ENCODE measurements at regions not wholly inside any gene's neighbourhood (a gene's known extent, or its start where the extent isn't known, plus 50 kb on each side); places are given as distances from the start of the nearest gene placed in this dataset.

- H3K4me3 ChIP-seq, result no peak overlapping the region
- TF ChIP-seq, protein P1, sequence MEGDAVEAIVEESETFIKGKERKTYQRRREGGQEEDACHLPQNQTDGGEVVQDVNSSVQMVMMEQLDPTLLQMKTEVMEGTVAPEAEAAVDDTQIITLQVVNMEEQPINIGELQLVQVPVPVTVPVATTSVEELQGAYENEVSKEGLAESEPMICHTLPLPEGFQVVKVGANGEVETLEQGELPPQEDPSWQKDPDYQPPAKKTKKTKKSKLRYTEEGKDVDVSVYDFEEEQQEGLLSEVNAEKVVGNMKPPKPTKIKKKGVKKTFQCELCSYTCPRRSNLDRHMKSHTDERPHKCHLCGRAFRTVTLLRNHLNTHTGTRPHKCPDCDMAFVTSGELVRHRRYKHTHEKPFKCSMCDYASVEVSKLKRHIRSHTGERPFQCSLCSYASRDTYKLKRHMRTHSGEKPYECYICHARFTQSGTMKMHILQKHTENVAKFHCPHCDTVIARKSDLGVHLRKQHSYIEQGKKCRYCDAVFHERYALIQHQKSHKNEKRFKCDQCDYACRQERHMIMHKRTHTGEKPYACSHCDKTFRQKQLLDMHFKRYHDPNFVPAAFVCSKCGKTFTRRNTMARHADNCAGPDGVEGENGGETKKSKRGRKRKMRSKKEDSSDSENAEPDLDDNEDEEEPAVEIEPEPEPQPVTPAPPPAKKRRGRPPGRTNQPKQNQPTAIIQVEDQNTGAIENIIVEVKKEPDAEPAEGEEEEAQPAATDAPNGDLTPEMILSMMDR (IDR thresholded peaks at IDR 0.05), result no peak
- intact Hi-C loops (cut with DNase I; ENCODE audit: low total_unique reads), result no loop called here
- no peak for DNase-seq
- H3K27ac ChIP-seq, result no peak overlapping the region
- no peaks in the 10 kb centered on the region for H3K27me3 ChIP-seq
- no peaks in the 10 kb centered on the region for H3K4me1 ChIP-seq
- peaks cover 0 to 12% (median 0%) of the 10 kb centered on the region in 3 donors for H3K36me3 ChIP-seq
- no peaks in the 10 kb centered on the region for H3K9me3 ChIP-seq
These were observed 385.8 kb downstream of the KLF12 start for GRCh38 chr13:73748404-73748803.

DNA sequence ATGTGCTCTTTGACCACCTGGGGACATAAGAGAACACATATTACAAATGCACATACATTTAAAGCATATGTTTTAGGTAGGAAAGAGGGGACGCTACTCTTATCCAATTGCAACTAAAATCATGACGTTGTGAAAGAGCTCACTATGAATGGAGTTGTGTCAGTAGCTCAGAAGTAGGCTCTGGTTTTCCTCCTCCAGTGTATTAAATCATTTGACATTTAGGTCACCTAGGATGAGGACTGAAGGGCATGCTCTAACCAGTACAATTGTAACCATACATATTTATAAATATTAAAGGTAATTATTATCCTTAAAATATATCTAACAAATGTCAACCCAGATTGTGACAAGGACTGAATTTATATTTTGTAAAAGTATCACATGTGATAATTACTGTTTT lies 389.0 kb downstream of the KLF12 start:
- TF ChIP-seq, protein P1 (IDR thresholded peaks at IDR 0.05), result no peak
- Histone ChIP-seq H3K36me3 (peaks cover 0 to 12% (median 0%) of the 10 kb centered on the region in 3 donors), H3K27ac (no peak overlapping the region), H3K27me3 (no peaks in the 10 kb centered on the region), H3K4me3 (no peak overlapping the region), H3K4me1 (peaks cover 0 to 8% (median 0%) of the 10 kb centered on the region in 4 donors), H3K9me3 (no peaks in the 10 kb centered on the region)
- DNase-seq, result no peak
- intact Hi-C loops (cut with DNase I; ENCODE audit: low total_unique reads), result no loop called here

DNA sequence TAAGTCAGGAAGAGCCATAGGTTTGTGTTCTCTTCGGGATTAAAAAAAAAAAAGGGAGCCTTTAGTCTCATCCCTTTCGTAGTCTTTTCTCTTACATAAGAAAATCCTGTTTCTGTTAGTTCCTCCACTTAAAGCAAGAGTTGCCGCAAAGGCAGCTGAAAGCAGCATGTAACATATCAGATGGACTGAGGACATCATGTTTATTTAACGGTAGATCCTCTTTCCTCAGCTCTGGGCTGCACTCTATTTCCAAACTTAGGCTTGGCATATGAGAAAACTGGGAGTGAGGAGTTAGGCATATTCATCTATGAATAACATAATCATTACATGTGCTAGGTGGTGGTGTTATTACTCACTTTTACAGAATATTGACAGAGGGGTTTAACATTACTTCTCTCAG lies 391.2 kb downstream of the KLF12 start:
- Histone ChIP-seq H3K4me1 (peaks cover 0 to 8% (median 0%) of the 10 kb centered on the region in 4 donors), H3K36me3 (peaks cover 0 to 1% (median 0%) of the 10 kb centered on the region in 3 donors), H3K27me3 (no peaks in the 10 kb centered on the region), H3K4me3 (no peak overlapping the region), H3K9me3 (no peaks in the 10 kb centered on the region), H3K27ac (no peak overlapping the region)
- TF ChIP-seq, protein P1 (IDR thresholded peaks at IDR 0.05), result no peak
- DNase-seq, result no peak
- intact Hi-C loops (cut with DNase I; ENCODE audit: low total_unique reads), result no loop called here

GRCh38 chr13:73741742-73742141 lies 392.5 kb downstream of the KLF12 start:
- DNase-seq, result no peak
- no peak overlapping the region for H3K27ac ChIP-seq

GRCh38 chr13:73741111-73741510 lies 393.1 kb downstream of the KLF12 start:
- H3K27me3 ChIP-seq, result no peaks in the 10 kb centered on the region
- intact Hi-C loops (cut with DNase I; ENCODE audit: low total_unique reads), result no loop called here
- peaks cover 0 to 8% (median 0%) of the 10 kb centered on the region in 4 donors for H3K4me1 ChIP-seq
- no peak for DNase-seq
- TF ChIP-seq, protein P1 (IDR thresholded peaks at IDR 0.05), result no peak
- no peak overlapping the region for H3K4me3 ChIP-seq
- H3K36me3 ChIP-seq, result no peaks in the 10 kb centered on the region
- H3K9me3 ChIP-seq, result no peaks in the 10 kb centered on the region
- no peak overlapping the region for H3K27ac ChIP-seq

More at GRCh38 chr13:73741742-73742141, 392.5 kb downstream of the KLF12 start:
- Histone ChIP-seq H3K9me3 (no peaks in the 10 kb centered on the region), H3K27me3 (no peaks in the 10 kb centered on the region), H3K36me3 (no peaks in the 10 kb centered on the region), H3K4me1 (peaks cover 0 to 8% (median 0%) of the 10 kb centered on the region in 4 donors), H3K4me3 (no peak overlapping the region)
- TF ChIP-seq, protein P1 (IDR thresholded peaks at IDR 0.05), result no peak
- intact Hi-C loops (cut with DNase I; ENCODE audit: low total_unique reads), result no loop called here

- Histone ChIP-seq H3K4me3 (no peak overlapping the region), H3K27me3 (no peaks in the 10 kb centered on the region)
- TF ChIP-seq, protein P1 (IDR thresholded peaks at IDR 0.05), result no peak
These were observed 393.5 kb downstream of the KLF12 start for GRCh38 chr13:73740666-73741065.

More at GRCh38 chr13:73740666-73741065, 393.5 kb downstream of the KLF12 start:
- Histone ChIP-seq H3K27ac (no peak overlapping the region), H3K4me1 (peaks cover 0 to 8% (median 0%) of the 10 kb centered on the region in 4 donors), H3K9me3 (no peaks in the 10 kb centered on the region), H3K36me3 (no peaks in the 10 kb centered on the region)
- no peak for DNase-seq
- intact Hi-C loops (cut with DNase I; ENCODE audit: low total_unique reads), result no loop called here

Data from tibial artery (tissue), 4 donors.